ENCODE measurements at regions not wholly inside any gene's neighbourhood (a gene's known extent, or its start where the extent isn't known, plus 50 kb on each side); places are given as distances from the start of the nearest gene placed in this dataset.
"Not testable (repeated sequence)": the region's sequence is repeated elsewhere in the genome, so short reads cannot be mapped to it uniquely, and the experiment has no call there.

DNA sequence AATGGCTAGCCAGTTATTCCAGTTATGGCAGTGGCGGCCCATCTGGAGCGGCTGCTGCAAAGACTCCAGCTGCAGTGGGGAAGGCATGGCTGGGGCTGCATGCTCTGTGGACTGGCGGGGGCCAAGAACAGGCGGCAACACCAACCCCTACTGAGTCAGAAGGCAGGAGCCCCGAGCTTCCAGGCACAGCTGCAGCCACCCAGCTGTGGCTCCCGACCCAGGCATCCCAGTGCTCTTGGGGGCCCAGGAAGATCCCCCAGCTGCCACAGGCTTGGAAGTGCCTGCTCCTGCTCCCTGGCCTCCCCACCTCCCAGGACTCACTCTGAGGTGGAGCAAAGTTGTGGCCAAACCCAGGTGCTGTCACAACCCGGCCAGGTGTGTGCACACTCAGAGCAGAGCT, 317.0 kb upstream of the RRP15 start:
- Histone ChIP-seq H3K4me1 (ENCODE audit: control insufficient read depth, insufficient read depth, low read length, poor library complexity, severe bottlenecking) (no peaks in the 10 kb centered on the region), H3K9me3 (ENCODE audit: control insufficient read depth, low read length) (no peaks in the 10 kb centered on the region), H3K27ac (ENCODE audit: low read depth, low read length, severe bottlenecking) (no peak overlapping the region), H3K36me3 (ENCODE audit: control insufficient read depth, insufficient read depth, low read length) (no peaks in the 10 kb centered on the region), H3K4me3 (ENCODE audit: extremely low read depth, insufficient read depth, low read length, poor library complexity, severe bottlenecking) (no peak overlapping the region)
- WGBS, 2 experiments (ENCODE audit: insufficient coverage in 2 of 2), result 76 to 88% methylated on average over 5 to 7 of the region's 7 CpGs

- Histone ChIP-seq H3K9me3 (ENCODE audit: control insufficient read depth, low read length) (no peaks in the 10 kb centered on the region), H3K27ac (ENCODE audit: low read depth, low read length, severe bottlenecking) (no peak overlapping the region), H3K4me3 (ENCODE audit: extremely low read depth, insufficient read depth, low read length, poor library complexity, severe bottlenecking) (no peak overlapping the region), H3K36me3 (ENCODE audit: control insufficient read depth, insufficient read depth, low read length) (no peaks in the 10 kb centered on the region), H3K4me1 (ENCODE audit: control insufficient read depth, insufficient read depth, low read length, poor library complexity, severe bottlenecking) (no peaks in the 10 kb centered on the region)
- 69 to 73% methylated on average over 5 to 7 of the region's 8 CpGs for WGBS, 2 experiments (ENCODE audit: insufficient coverage in 2 of 2)
Measured at GRCh38 chr1:217969428-217969827, 315.7 kb upstream of the RRP15 start.

DNA sequence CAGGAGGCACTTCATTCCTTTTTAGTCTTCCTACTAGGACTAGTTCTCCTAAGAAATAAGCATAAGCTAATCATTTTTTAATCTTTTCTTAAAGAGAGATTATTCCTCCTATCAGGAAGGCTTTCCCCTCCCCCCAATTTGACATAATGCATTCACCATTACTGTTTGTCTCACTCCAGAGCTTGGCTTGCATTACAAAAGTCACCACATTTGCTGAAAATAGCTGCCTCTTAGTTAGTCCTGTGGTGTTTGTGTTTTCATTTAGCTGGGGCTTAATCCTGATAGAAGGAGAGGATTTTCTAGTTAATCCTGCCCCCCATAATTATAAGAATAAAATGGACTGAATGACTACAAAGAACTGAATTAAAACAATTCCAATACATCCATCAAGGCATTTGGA, 307.1 kb upstream of the RRP15 start:
- Histone ChIP-seq H3K4me3 (ENCODE audit: extremely low read depth, insufficient read depth, low read length, poor library complexity, severe bottlenecking) (no peak overlapping the region), H3K36me3 (ENCODE audit: control insufficient read depth, insufficient read depth, low read length) (no peaks in the 10 kb centered on the region), H3K27ac (ENCODE audit: low read depth, low read length, severe bottlenecking) (no peak overlapping the region), H3K4me1 (ENCODE audit: control insufficient read depth, insufficient read depth, low read length, poor library complexity, severe bottlenecking) (no peaks in the 10 kb centered on the region), H3K9me3 (ENCODE audit: control insufficient read depth, low read length) (no peaks in the 10 kb centered on the region)

DNA sequence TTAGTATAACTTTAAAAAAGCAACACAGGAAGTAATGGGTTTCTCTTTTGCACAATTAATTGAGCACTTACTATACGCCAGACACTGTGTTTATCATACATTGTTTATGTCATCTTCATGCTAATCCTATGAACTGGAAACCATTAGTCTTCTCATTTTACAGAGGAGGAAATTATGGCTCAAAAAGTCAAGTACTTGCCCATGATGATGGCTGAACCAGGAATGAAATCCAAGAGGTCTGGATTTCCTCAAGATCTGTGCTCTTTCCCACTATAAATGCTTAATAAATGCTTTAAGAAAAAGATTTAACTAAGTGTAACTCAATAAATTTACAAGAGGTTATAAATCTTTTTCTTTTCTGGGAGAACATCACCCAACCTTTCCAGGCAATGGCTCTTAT, 303.7 kb upstream of the RRP15 start:
- H3K36me3 ChIP-seq (ENCODE audit: control insufficient read depth, insufficient read depth, low read length), result no peaks in the 10 kb centered on the region

GRCh38 chr1:217982331-217983050, 302.6 kb upstream of the RRP15 start:
- H3K27ac ChIP-seq (ENCODE audit: low read depth, low read length, severe bottlenecking), result no peak overlapping the region
- 90 to 94% methylated on average over 8 to 16 of the region's 19 CpGs for WGBS, 2 experiments (ENCODE audit: insufficient coverage in 2 of 2)
- no peaks in the 10 kb centered on the region for H3K9me3 ChIP-seq (ENCODE audit: control insufficient read depth, low read length)
- no peaks in the 10 kb centered on the region for H3K36me3 ChIP-seq (ENCODE audit: control insufficient read depth, insufficient read depth, low read length)
- no peak overlapping the region for H3K4me3 ChIP-seq (ENCODE audit: extremely low read depth, insufficient read depth, low read length, poor library complexity, severe bottlenecking)
- no peaks in the 10 kb centered on the region for H3K4me1 ChIP-seq (ENCODE audit: control insufficient read depth, insufficient read depth, low read length, poor library complexity, severe bottlenecking)

More for the DNA sequence above, 303.7 kb upstream of the RRP15 start:
- Histone ChIP-seq H3K9me3 (ENCODE audit: control insufficient read depth, low read length) (no peaks in the 10 kb centered on the region), H3K4me3 (ENCODE audit: extremely low read depth, insufficient read depth, low read length, poor library complexity, severe bottlenecking) (no peak overlapping the region), H3K27ac (ENCODE audit: low read depth, low read length, severe bottlenecking) (no peak overlapping the region), H3K4me1 (ENCODE audit: control insufficient read depth, insufficient read depth, low read length, poor library complexity, severe bottlenecking) (no peaks in the 10 kb centered on the region)
- no CpG with 5 or more reads among the region's 1 CpG for WGBS, 2 experiments (ENCODE audit: insufficient coverage in 2 of 2)

- no peak overlapping the region for H3K27ac ChIP-seq (ENCODE audit: low read depth, low read length, severe bottlenecking)
- H3K4me3 ChIP-seq (ENCODE audit: extremely low read depth, insufficient read depth, low read length, poor library complexity, severe bottlenecking), result no peak overlapping the region
- WGBS, 2 experiments (ENCODE audit: insufficient coverage in 2 of 2), result 86 to 100% methylated on average over 1 to 2 of the region's 4 CpGs
- H3K4me1 ChIP-seq (ENCODE audit: control insufficient read depth, insufficient read depth, low read length, poor library complexity, severe bottlenecking), result no peaks in the 10 kb centered on the region
- no peaks in the 10 kb centered on the region for H3K9me3 ChIP-seq (ENCODE audit: control insufficient read depth, low read length)
- H3K36me3 ChIP-seq (ENCODE audit: control insufficient read depth, insufficient read depth, low read length), result no peaks in the 10 kb centered on the region
Measured at GRCh38 chr1:217983051-217983375, 302.1 kb upstream of the RRP15 start.

DNA sequence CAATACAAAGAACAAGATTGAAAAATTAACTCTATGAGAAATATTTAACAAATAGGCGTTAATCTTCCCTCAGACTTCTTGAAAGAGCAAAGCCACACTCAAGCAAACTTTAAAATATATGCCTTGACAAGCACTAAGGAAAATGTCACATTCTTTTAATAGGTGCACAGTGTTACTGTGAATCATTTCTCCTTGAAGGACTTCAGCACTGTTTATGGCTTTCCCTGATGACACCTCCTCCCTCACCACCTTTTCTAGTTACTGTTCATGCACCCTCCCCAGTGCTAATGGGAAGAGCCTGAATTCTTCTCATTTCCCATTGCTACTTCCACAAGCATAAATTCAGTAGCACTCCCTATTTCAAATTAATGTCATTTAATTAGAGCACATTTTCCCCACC, 299.5 kb upstream of the RRP15 start:
- Histone ChIP-seq H3K9me3 (ENCODE audit: control insufficient read depth, low read length) (no peaks in the 10 kb centered on the region), H3K36me3 (ENCODE audit: control insufficient read depth, insufficient read depth, low read length) (no peaks in the 10 kb centered on the region), H3K4me3 (ENCODE audit: extremely low read depth, insufficient read depth, low read length, poor library complexity, severe bottlenecking) (no peak overlapping the region), H3K27ac (ENCODE audit: low read depth, low read length, severe bottlenecking) (no peak overlapping the region), H3K4me1 (ENCODE audit: control insufficient read depth, insufficient read depth, low read length, poor library complexity, severe bottlenecking) (no peaks in the 10 kb centered on the region)
- no CpG with 5 or more reads among the region's 1 CpG for WGBS, 2 experiments (ENCODE audit: insufficient coverage in 2 of 2)

DNA sequence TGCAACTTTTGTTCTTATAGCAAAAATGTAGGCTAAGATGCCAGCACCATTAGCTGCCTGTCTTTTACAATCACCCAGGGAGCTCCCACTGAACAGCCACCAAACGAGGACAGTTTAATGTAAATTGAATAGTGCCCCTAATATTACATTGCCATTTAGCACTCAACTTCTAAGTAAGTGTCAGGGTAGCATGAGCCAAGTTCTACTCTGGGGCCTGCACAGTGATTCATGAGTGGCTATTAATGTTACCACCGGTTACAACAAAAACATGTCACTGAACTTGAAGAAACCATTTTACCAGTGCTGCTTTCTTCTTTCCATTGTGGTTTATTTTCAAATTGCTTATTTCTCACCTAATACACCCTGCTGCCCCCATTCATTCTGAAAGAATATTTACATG, 295.6 kb upstream of the RRP15 start:
- Histone ChIP-seq H3K9me3 (ENCODE audit: control insufficient read depth, low read length) (no peaks in the 10 kb centered on the region), H3K4me1 (ENCODE audit: control insufficient read depth, insufficient read depth, low read length, poor library complexity, severe bottlenecking) (no peaks in the 10 kb centered on the region), H3K27ac (ENCODE audit: low read depth, low read length, severe bottlenecking) (no peak overlapping the region), H3K36me3 (ENCODE audit: control insufficient read depth, insufficient read depth, low read length) (no peaks in the 10 kb centered on the region), H3K4me3 (ENCODE audit: extremely low read depth, insufficient read depth, low read length, poor library complexity, severe bottlenecking) (no peak overlapping the region)
- 86% methylated on average over 1 of the region's 2 CpGs; no CpG with 5 or more reads in 1 of the 2 experiments for WGBS, 2 experiments (ENCODE audit: insufficient coverage in 2 of 2)

DNA sequence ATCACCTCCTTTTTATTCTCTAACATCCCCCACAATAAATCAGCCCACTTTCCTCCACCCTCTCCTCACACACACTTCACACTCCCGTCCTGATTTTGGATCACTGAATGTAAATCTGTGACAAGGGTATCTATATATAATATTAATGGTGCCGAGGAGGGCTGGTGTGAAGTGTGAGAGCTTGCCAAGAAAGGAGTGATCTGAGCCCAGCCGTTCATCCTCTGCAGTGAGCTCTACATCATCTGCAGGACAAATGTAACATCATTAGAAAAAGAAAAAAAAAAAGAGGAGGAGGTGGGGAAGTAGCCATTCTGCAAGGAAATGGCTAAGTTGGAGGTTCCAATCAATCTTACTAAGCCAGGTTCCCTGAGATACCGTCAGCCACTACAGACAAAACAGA, 291.7 kb upstream of the RRP15 start:
- Histone ChIP-seq H3K36me3 (ENCODE audit: control insufficient read depth, insufficient read depth, low read length) (no peaks in the 10 kb centered on the region), H3K9me3 (ENCODE audit: control insufficient read depth, low read length) (no peaks in the 10 kb centered on the region), H3K4me3 (ENCODE audit: extremely low read depth, insufficient read depth, low read length, poor library complexity, severe bottlenecking) (no peak overlapping the region), H3K27ac (ENCODE audit: low read depth, low read length, severe bottlenecking) (no peak overlapping the region), H3K4me1 (ENCODE audit: control insufficient read depth, insufficient read depth, low read length, poor library complexity, severe bottlenecking) (no peaks in the 10 kb centered on the region)
- WGBS, 2 experiments (ENCODE audit: insufficient coverage in 2 of 2), result no CpG with 5 or more reads among the region's 4 CpGs

- H3K4me1 ChIP-seq (ENCODE audit: control insufficient read depth, insufficient read depth, low read length, poor library complexity, severe bottlenecking); H3K4me3 ChIP-seq (ENCODE audit: extremely low read depth, insufficient read depth, low read length, poor library complexity, severe bottlenecking); H3K9me3 ChIP-seq (ENCODE audit: control insufficient read depth, low read length); H3K27ac ChIP-seq (ENCODE audit: low read depth, low read length, severe bottlenecking); H3K36me3 ChIP-seq (ENCODE audit: control insufficient read depth, insufficient read depth, low read length): not testable (repeated sequence)
- WGBS, 2 experiments (ENCODE audit: insufficient coverage in 2 of 2), result 85 to 93% methylated on average over 6 of the region's 6 CpGs
Measured at GRCh38 chr1:218008296-218008695, 276.8 kb upstream of the RRP15 start.

GRCh38 chr1:218015106-218015505, 270.0 kb upstream of the RRP15 start:
- not testable (repeated sequence) for H3K9me3 ChIP-seq (ENCODE audit: control insufficient read depth, low read length); H3K4me3 ChIP-seq (ENCODE audit: extremely low read depth, insufficient read depth, low read length, poor library complexity, severe bottlenecking); H3K27ac ChIP-seq (ENCODE audit: low read depth, low read length, severe bottlenecking); H3K4me1 ChIP-seq (ENCODE audit: control insufficient read depth, insufficient read depth, low read length, poor library complexity, severe bottlenecking); H3K36me3 ChIP-seq (ENCODE audit: control insufficient read depth, insufficient read depth, low read length)
- 85 to 87% methylated on average over 3 to 7 of the region's 8 CpGs for WGBS, 2 experiments (ENCODE audit: insufficient coverage in 2 of 2)
